ENCODE measurements at regions not wholly inside any gene's neighbourhood (a gene's known extent, or its start where the extent isn't known, plus 50 kb on each side); places are given as distances from the start of the nearest gene placed in this dataset.
"Not testable (repeated sequence)": the region's sequence is repeated elsewhere in the genome, so short reads cannot be mapped to it uniquely, and the experiment has no call there.

DNA sequence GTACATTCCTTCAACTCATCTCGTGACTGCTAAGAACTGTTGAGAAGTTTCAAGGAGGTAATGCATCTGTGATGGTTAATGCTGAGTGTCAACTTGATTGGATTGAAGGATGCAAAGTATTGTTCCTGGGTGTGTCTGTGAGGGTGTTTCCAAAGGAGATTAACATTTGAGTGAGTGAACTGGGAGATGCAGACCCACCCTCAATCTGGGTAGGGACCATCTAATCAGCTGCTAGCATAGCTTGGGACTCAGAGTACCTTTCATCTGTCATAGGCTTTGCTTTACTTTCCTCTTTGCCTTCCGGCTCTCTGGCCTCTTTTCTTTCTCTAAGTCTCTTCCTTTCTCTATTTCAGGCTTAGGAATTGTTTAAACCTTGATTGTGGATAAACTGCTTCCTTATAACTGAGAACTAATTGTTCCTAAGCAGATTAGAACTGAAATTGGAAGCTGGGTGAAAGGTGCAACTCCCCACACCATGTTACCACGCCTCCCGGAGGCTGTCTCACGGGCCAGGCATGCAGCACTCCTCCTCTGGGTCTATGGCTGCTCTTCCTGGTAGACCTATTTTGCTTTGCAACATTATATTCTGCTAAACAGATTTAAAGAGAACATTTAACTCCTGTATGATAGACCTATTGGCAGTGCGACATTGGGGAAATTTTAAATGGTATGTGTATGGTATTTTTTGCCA lies 298.2 kb downstream of the CCSER2 start:
- DNase-seq (ENCODE audit: extremely low read depth in 1 of 2, low read depth in 1 of 2), result no peak

DNA sequence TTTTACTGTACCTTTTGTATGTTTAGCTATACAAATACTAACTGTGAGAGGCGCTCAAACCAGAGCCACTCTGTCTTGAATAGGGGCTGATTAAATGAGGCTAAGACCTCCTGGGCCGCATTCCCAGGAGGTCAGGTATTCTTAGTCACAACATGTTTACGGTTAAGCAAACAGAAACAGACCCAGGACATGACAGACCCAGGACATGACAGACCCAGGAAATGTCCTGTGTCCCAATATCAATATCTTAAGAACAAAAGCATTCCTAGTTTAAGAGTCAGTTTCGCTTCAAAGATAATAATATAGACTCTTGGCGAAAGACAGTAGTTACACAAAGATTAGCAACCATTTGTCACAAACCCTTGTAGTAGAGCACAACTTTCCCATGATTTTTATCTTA lies 304.5 kb downstream of the CCSER2 start:
- no peak for DNase-seq (ENCODE audit: extremely low read depth in 1 of 2, low read depth in 1 of 2)

DNA sequence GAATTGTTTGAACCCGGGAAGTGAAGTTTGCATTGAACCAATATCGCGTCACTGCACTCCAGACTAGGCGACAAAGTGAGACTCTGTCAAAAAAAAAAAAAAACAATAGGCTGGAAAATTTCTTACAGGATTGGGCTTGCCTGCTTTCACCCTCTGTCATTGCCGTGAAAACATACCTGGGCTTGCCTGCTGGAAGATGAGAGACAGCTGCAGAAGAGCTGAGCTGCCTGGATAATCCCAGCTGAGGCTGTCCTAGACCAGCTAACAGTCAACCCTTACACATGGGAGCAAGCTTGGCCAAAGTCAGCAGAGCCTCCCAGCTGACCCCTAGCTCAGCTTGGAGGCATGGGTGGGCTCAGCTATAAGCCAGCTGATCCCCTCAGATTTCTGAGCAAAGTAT lies 306.2 kb downstream of the CCSER2 start:
- DNase-seq (ENCODE audit: extremely low read depth in 1 of 2, low read depth in 1 of 2), result no peak

DNA sequence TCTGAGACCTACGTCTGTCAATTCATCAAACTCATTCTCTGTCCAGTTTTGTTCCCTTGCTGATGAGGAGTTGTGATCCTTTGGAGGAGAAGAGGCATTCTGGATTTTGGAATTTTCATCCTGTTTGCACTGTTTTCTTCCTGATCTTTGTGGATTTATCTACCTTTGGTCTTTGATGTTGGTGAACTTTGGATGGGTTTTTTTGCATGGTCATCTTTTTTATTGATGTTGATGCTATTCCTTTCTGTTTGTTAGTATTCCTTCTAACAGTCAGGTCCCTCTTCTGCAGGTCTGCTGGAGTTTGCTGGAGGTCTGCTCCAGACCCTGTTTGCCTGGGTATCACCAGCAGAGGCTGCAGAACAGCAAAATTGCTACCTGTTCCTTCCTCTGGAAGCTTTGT lies 322.2 kb downstream of the CCSER2 start:
- not testable (repeated sequence) for DNase-seq (ENCODE audit: extremely low read depth in 1 of 2, low read depth in 1 of 2)

DNA sequence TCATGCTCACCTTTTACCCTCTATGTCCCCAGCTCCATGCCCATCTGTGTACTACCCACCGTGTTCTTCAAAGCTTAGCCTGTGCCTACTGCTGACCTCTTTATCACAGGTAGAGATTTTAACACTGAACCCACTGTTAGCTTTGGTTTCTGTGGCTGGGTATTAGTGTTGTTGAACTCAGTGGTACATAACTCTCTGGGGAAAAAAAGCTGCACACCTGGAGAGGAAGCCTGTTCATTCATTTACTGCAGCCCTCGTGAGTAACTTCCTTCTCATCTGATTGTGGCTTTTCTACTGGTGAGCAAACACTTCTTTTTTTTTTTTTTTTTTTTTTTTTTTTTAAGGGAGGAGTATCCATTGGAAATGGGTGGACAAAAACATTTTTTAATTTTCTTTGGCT lies 326.3 kb downstream of the CCSER2 start:
- DNase-seq (ENCODE audit: extremely low read depth in 1 of 2, low read depth in 1 of 2), result no peak

DNA sequence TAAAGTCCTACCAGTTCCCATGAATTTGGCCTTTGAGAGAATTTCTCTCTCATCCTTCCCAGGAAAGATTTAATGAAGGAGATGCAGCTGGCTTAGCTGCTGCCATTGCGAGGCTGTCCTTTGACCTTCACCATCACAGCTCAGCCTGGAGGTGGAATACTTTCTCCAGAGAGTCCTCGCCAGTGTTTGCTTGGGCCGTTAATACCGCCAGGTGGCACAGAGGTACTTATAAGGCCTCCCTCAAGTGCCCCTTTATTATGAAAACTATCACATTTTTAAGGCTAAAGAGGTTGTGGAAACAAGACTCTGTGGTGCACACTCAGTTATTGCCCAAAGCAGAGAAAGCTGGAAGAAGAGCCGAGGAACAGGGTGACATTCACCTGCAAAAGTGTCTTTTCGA lies 330.6 kb downstream of the CCSER2 start:
- DNase-seq (ENCODE audit: extremely low read depth in 1 of 2, low read depth in 1 of 2), result no peak

DNA sequence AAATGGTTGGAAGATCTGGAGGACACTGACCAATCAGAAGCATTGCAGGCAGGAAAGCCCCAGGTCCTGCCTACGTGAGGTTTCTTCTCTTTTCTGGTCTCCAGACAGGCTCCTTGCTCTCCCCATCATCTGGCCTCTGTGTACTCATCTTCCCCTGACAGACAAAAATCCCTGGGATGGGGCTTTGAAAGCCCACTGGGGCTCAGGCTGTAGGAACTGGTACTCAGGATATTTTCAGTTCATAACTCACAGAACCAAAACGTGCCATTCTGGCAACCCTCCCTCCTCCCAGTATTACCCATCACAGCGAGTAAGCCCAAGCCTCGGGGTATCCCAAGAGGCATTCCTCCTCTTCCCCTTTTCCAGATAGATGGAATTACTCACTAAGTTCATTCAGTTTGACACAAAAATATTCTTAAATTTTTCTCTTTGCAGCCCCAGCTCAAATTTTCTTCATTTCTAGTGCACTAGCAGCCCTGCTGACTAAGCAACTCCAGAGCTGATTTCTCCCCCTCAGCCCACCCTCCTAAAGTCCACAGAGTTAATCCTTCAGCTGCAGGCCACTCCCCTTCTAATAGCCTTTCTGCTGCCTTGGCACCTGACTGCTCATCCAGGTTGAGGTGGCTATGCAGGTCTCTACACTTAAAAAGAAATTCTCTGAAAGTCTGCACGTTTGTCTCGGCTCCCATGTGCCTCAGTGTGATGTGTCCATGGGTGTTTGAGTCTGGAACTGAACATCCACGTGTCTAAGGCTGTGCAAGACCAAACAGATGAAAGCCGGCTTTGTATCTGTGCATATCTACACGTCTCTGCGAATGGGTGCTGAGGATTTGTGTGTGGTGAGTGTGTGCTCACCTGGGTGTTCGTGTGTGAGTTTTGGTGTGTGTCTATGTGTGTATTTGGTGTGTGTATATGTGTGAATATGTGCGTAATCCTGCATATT lies 331.4 kb downstream of the CCSER2 start:
- DNase-seq (ENCODE audit: extremely low read depth in 1 of 2, low read depth in 1 of 2), result no peak

DNA sequence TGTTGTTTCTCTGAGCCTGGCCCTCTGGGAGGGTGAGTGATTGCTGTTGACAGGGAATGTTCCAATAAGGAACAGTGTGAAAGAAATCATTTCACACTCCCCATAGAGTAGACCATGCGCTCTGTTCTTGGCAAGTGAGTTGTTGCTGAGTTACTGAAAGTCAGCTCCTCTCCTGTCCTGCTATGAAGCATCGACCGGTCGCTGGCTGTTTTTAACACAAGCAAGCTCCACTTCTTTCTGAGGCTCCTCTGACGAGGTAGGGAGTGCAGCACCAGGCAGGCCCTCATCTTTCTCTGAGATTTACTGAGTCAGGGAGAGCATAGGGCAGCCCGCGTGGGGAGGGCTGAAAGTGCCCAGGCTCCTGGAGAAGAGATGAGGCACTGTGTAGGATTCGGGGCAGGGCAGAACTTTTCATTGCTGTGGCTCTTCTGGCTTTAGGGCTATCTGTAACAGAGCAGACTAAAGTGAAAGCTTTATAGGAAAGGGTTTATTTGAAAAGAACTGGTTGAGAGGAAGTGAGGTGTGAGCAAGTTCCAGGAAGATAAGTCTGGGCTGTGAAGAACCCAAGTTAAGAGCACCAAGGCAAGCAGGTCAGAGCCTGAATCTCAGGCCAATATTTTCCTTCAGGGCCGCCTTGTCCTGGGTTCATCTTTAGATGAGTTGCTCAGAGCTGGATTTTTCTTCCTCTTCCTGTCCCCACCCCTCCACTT lies 332.2 kb downstream of the CCSER2 start:
- DNase-seq (ENCODE audit: extremely low read depth in 1 of 2, low read depth in 1 of 2), result no peak

DNA sequence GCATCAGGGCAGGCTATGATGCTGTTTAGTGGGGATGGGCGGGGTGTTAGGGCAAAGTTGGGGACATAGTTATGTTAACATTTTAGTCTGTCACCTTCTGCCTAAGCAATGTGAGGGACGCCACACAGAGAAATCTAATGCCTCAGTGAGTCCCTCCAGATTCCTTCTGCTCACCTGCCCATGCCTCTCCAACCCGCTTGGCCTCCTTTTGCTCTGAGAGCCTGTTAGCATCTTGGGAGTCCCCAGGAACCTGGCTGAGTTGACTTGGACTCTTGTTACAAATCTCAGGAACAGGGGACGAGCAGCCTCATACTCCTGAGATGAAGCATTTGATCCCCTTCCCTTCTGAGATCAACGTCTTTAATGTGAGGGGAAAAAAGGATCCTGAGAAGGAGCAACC lies 336.8 kb downstream of the CCSER2 start:
- DNase-seq (ENCODE audit: extremely low read depth in 1 of 2, low read depth in 1 of 2), result no peak

DNA sequence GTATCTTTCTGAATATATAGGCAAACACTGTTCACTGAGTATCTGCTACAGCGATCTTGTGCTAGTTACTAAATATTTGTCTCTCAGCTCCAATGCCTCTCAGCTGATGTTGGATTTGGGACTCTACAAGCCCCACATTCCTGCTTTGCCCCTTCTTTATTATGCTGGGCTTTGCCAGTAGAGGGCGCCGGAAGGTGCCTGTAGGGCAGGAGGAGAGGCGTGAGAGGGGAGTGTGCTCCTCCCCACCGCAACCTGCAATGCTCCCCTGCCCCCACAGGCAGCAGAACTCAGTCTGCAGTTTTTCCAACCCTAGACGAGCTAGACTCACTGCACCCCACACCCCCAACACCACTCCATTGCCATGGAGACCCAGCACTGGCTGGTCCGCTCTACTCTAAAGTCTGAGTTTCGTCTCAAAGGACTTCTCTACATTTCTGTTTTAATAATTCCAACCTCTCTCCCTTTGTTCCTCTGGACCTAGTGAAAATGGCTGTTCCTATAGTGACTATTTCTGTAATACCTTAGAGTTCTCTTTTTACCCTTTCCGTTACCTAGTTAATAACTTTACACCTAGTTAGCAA lies 337.6 kb downstream of the CCSER2 start:
- DNase-seq (ENCODE audit: extremely low read depth in 1 of 2, low read depth in 1 of 2), result peak in 1 of 2 donors; percentile 12

DNA sequence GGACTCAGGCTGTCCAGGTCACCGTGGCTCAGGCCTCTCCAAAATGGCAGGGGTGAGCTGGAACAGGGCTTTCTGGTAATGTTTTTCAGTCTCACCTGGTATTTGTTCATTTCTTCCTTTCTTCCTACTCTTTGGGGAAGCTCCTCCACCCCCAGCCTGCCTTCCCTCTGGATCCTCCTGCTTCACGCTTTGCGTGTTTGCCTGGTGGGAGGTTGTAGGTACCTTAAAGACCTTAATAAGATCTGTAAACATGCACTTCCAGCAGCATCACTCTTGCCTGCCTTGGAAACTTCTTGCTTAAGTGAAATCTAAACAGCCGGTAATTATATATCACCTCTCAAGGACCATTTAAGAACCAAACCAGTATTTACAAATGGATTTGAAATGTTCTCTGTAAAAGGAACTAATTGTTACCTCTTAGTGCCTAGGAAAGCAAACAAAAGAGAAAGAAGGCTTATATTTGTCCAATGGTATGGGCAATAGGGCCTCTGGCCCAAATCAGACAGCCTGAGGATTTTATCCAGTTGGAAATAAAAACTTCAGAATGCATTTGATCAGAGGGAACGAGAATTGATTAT lies 339.9 kb downstream of the CCSER2 start:
- DNase-seq (ENCODE audit: extremely low read depth in 1 of 2, low read depth in 1 of 2), result no peak

DNA sequence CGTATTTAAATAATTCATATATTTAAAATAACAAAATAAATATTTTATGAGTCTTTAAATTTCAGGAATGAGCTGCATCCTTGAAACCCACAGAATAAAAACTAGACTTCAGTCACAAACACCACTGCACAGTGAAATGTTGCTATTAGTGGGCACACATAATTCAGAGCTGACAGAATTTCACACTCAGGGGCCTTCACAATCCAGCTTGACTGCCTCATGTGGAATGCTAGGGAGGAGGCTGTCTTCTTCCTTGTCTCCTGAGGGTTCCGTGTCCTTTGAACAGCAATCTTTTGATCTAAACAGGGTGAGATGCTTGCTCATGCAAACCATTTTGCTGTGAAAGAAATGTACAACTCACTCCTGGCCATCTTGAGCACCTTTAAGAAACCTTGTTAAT lies 346.7 kb downstream of the CCSER2 start:
- no peak for DNase-seq (ENCODE audit: extremely low read depth in 1 of 2, low read depth in 1 of 2)

DNA sequence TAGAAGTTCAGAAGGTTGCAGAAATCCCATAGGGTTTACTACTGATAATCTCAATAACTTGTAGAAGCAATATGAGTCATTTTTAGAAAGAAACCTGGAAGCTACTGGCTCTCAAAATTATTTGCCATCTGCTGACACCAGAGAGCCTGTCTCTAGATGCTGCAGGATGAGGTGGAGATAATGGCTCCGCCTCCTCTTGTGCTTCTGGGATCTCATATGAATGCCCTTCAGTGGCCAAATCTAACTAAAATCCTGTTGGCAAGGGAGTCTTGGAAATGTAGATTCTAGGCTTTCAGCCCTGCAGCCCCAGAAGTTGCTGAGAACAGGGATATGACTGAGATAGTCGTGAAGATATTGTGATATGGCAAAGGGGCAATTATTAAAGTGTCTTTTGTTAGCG lies 348.1 kb downstream of the CCSER2 start:
- DNase-seq (ENCODE audit: extremely low read depth in 1 of 2, low read depth in 1 of 2), result no peak

DNA sequence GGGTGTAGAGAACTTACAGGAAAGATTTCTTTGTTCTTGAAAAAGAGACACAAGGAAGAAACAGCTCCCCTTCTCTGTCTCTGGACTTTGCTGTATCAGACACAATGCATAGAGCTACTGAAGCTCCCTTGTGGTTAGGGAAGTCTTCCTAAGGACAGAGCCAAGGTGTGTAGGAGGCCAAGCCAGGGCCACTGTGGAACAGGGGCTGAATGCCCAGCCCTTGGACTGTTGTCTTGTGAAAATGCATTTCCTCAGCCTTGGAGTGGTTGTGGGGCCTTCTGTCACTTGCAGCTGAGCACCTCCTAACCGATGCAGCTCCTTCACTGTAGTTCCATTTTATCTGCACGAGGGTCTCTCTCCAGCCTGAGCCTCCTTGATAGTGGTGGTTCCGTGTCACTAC lies 353.4 kb downstream of the CCSER2 start:
- no peak for DNase-seq (ENCODE audit: extremely low read depth in 1 of 2, low read depth in 1 of 2)

DNA sequence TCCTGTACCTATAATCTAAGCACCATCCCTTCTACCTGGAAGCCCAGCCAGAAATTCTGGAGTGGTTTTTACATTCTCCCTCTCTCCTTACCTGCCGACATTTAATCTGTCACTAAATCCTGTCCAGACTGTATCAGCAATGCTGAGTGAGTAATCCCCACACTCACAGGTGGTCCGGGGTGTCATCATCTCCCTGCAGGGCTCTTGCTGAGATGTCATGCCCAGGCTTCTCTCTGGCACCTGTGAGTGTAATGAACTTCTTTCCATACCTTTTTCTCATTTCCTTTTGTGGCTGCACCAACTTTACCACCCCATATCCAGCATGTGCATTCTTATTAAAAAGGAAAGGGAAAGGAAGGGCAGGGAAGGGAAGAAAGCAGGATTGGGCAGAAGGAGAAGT lies 355.2 kb downstream of the CCSER2 start:
- DNase-seq (ENCODE audit: extremely low read depth in 1 of 2, low read depth in 1 of 2), result no peak

DNA sequence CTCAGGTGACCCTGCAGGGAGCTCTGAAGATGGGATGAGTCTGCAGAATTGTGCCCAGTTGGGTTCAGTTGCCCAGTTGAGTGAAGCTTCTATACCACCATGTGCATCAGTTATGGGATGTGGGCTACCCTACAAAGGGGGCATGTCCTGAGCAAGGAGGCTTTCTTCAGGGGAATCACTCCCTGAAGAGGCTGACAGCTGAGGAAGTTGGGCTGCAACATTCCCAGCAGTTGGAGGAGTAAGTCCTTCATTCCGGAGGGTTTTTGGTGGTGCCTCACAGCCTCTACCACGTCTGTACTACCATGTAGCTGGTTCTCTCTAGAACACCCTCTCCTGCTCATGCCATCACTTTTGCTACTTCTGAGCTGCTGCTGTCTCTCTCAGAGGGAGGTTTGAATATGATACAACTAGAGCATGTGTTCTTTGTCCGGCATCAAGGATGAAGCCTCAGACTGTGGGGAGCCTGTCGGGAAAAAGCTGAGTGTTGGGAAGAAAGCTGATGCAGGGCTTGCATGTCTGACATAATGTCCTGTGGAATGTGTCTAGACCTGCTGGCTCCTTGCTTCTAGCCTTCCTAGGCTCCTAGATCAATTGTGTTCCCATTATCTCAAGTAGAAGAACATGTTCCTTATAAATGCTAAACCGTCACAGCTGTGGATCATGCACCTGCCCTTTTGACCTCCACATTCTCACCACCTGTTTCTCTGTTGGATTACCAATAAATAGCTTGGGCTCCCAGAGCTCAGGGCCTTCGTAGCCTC lies 355.8 kb downstream of the CCSER2 start:
- DNase-seq (ENCODE audit: extremely low read depth in 1 of 2, low read depth in 1 of 2), result no peak

DNA sequence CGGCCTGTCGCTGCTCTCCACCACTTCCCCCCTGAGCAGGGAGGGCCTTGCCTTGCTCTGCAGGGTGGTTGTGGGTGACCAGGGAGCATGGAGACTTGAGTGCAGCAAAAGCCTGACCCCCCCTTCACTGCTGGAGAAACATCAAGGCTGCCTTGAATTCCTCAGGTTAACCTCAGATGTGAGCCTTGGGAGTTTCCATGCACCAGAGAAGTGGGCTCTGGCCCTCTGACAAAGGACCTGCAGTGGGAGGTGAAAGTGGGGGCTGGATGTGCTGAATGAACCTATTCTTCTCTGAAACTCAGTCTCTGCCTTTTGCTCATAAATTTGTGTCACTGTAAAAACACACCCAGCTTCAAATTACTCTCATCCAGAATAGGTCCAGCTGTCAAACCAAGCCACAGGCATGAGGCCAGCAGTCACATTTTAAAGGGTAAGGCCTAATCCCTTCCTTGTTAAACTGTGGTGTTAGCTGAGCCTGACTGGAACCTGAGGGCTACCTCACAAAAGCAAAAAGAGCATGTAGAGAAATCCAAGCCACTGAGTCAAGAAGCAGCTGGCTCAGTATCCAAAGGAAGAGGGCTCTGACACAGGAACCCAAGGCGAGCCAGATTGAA lies 356.8 kb downstream of the CCSER2 start:
- DNase-seq (ENCODE audit: extremely low read depth in 1 of 2, low read depth in 1 of 2), result no peak

DNA sequence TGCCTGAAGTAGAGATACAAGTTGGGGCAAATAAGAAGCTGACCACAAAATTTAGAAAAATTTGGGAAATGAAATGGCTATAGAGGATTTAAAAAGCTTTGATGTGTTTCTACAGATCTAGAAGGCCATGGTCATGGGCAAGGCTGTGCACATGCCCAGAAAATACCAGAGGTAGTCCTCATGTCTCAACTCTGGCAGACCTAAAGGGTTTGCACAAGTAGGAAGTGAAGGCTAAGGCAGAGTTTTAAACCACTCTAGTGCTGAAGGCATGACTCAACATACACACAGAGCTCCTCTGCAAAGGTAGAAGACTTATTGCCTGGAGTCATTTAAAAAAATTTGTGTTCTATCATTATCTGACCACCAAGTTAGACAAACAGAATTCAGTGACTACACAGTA lies 364.6 kb downstream of the CCSER2 start:
- DNase-seq (ENCODE audit: extremely low read depth in 1 of 2, low read depth in 1 of 2), result no peak

DNA sequence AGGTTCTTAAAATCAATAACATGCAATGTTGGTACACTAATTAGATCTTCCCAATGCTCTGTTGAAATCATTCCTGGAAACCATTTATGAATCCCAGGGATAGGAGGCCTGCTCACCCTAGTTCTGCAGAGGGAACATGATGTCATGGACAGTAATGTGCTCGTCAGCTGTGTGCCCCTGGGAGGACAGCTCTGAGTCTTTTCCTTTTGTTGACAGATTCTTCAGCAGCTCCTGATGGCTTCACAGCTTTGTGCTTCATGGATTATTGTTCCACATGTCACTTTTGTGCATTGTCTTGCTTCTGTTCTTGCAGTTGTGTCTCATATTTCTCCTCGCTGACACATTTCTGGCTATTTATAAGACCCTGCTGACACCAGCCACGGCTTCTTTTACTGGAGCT lies 367.5 kb downstream of the CCSER2 start:
- DNase-seq (ENCODE audit: extremely low read depth in 1 of 2, low read depth in 1 of 2), result no peak

DNA sequence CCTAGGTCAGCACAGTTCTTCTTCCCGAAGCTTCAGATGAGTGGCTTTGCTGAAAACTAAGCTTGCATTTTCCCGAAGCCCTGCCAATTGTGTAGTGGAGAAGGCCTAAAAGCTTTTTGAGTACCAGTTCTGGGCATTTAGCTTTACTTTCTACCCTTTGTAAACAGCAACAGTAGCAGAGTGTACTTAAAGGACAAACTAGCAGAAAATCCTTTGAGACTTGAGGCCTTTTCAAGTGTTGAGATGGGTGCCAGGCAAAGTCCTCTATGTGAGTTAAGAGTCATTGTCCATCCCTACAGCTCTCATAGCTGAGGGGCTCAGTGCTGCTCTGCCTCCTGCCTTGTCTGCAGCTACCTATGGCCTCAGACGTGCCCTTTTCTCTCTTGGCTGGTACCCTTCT lies 368.2 kb downstream of the CCSER2 start:
- no peak for DNase-seq (ENCODE audit: extremely low read depth in 1 of 2, low read depth in 1 of 2)

Data from stimulated activated CD8-positive, alpha-beta memory T cell treated with anti-CD3 and anti-CD28 coated beads, Interleukin-7, amount 100 ng/mL, for 48 hours (primary cell).